ENCODE measurements at regions not wholly inside any gene's neighbourhood (a gene's known extent, or its start where the extent isn't known, plus 50 kb on each side); places are given as distances from the start of the nearest gene placed in this dataset.

DNA sequence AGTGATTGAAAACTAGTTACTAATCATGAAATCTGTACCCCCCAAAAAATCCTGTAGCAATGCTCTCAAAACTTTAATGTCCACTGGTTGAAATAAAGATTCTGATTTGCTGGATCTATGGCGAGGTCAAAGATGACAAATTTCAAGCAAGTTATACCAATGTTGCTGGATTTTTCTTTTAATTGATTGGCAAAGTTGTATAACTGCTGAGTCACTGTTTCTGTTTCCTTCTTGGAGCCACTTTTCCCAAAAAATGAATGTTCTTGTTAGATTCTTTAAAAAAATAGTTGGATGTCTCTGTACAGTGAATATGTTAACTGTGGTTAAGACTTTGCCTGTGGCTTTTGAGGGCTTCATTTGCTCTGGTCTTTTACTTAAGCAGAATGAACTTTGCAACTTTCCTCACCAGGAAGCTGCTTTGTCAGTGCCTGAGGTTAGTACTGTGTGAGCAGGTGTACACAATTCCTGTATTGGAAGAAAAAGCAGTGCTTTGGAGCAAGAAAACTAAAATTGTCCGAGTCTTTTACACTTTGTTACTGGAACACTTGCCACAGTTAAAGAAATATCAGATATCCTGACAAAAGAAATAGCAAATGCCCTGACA lies 1211.9 kb downstream of the MRPL39 start:
- TF ChIP-seq POU2F2 (IDR thresholded peaks at IDR 0.05; ENCODE audit: low read depth, low read length) (no peak), PAX5 (IDR thresholded peaks at IDR 0.05; ENCODE audit: insufficient read depth, low read length, severe bottlenecking) (no peak), POLR2A (IDR thresholded peaks at IDR 0.05; ENCODE audit: low read depth, low read length) (no peak), POLR2AphosphoS5 (IDR thresholded peaks at IDR 0.05; ENCODE audit: low read depth, low read length) (no peak), SPI1 (IDR thresholded peaks at IDR 0.05; ENCODE audit: low read depth, low read length) (no peak), TAF1 (IDR thresholded peaks at IDR 0.05; ENCODE audit: low read depth, low read length) (no peak)
- DNase-seq (ENCODE audit: insufficient read length, low spot score), result no peak
- no peak for FAIRE-seq

DNA sequence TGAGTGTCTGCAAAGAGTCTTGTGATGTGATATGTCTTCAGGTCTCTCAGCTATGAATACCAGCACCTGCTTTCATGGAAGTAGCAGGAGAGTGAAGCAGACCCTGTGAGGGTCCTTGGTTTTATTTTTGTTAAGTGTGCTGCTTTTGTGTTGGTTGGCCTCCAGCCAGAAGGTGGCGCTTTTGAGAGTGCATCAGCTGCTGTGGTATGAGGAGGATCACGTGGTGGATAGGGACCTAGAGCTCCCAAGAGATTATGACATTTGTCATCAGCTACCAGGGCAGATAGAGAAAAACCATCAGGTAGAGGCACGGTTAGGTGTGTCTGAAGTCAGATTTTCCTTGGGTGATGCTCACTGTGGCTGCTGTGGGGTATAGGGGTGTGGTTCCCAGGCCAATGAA lies 1232.1 kb downstream of the MRPL39 start:
- FAIRE-seq (no peak), DNase-seq (ENCODE audit: insufficient read length, low spot score) (no peak)
- TF ChIP-seq PAX5 (IDR thresholded peaks at IDR 0.05; ENCODE audit: insufficient read depth, low read length, severe bottlenecking), result no peak
- TF ChIP-seq POLR2AphosphoS5 (IDR thresholded peaks at IDR 0.05; ENCODE audit: low read depth, low read length), result no peak
- TF ChIP-seq POU2F2 (IDR thresholded peaks at IDR 0.05; ENCODE audit: low read depth, low read length), result no peak
- no peak for TF ChIP-seq SPI1 (IDR thresholded peaks at IDR 0.05; ENCODE audit: low read depth, low read length)
- TF ChIP-seq POLR2A (IDR thresholded peaks at IDR 0.05; ENCODE audit: low read depth, low read length), result no peak
- no peak for TF ChIP-seq TAF1 (IDR thresholded peaks at IDR 0.05; ENCODE audit: low read depth, low read length)

DNA sequence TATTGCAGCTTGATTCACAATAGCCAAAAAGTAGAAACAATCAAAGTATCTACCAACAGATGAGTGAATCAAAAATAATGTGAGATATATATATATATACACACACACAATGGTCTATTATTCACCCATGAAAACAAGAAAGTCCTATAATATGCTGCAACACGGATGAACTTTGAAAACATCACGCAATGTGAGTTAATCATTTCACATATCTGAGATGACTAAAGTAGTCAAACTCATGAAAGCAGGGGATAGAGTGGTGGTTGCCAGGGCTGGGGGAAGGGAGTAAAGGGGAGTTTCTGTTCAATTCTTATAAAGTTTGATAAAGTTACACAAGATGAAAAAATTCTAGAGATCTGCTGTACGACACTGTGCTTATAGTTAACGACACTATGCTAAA lies 1234.8 kb downstream of the MRPL39 start:
- DNase-seq (ENCODE audit: insufficient read length, low spot score) (no peak), FAIRE-seq (no peak)
- TF ChIP-seq TAF1 (IDR thresholded peaks at IDR 0.05; ENCODE audit: low read depth, low read length) (no peak), SPI1 (IDR thresholded peaks at IDR 0.05; ENCODE audit: low read depth, low read length) (no peak), POU2F2 (IDR thresholded peaks at IDR 0.05; ENCODE audit: low read depth, low read length) (no peak), POLR2A (IDR thresholded peaks at IDR 0.05; ENCODE audit: low read depth, low read length) (no peak)

DNA sequence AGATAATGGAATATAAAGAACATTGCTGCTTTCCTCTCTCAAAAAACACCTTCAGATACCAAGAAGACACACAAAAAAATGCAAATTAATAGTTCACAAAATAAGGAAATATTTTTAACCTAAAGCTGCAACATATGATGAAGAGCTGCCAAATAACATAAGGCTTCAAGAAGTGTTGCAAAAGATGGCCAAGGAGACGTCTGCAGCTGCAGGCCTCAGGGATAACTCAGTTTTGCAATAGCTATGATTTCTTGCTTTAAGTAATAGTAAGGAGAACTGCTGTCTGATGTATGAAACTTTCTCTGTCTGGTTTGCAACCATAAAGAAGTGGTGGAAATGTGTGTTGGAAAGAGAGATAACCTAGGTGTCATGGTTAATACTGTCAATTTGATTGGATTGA lies 1237.5 kb downstream of the MRPL39 start:
- TF ChIP-seq PAX5 (IDR thresholded peaks at IDR 0.05; ENCODE audit: insufficient read depth, low read length, severe bottlenecking), result no peak
- no peak for TF ChIP-seq SPI1 (IDR thresholded peaks at IDR 0.05; ENCODE audit: low read depth, low read length)
- no peak for TF ChIP-seq POU2F2 (IDR thresholded peaks at IDR 0.05; ENCODE audit: low read depth, low read length)
- no peak for TF ChIP-seq POLR2A (IDR thresholded peaks at IDR 0.05; ENCODE audit: low read depth, low read length)
- no peak for TF ChIP-seq TAF1 (IDR thresholded peaks at IDR 0.05; ENCODE audit: low read depth, low read length)
- no peak for TF ChIP-seq POLR2AphosphoS5 (IDR thresholded peaks at IDR 0.05; ENCODE audit: low read depth, low read length)
- FAIRE-seq (no peak), DNase-seq (ENCODE audit: insufficient read length, low spot score) (no peak)

DNA sequence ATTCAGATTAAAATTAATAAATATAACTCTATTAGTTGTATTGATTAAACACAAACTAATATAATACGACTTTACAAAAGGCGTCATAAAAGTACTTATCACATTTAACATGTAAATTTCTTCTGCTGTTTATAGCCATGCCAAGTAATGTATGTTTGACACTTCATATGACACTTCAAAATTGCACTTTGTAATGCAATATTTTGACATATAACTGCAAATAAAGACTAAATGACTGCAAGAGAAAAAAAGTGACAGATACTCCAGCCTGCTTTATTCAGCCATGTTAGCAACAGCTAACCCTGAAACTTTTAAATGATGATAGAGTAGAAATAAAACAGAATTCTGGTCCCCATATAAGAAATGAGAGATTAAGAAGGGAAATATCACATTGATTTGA lies 1238.0 kb downstream of the MRPL39 start:
- TF ChIP-seq TAF1 (IDR thresholded peaks at IDR 0.05; ENCODE audit: low read depth, low read length) (no peak), PAX5 (IDR thresholded peaks at IDR 0.05; ENCODE audit: insufficient read depth, low read length, severe bottlenecking) (no peak), POLR2AphosphoS5 (IDR thresholded peaks at IDR 0.05; ENCODE audit: low read depth, low read length) (no peak), POLR2A (IDR thresholded peaks at IDR 0.05; ENCODE audit: low read depth, low read length) (no peak), POU2F2 (IDR thresholded peaks at IDR 0.05; ENCODE audit: low read depth, low read length) (no peak), SPI1 (IDR thresholded peaks at IDR 0.05; ENCODE audit: low read depth, low read length) (no peak)
- FAIRE-seq (no peak), DNase-seq (ENCODE audit: insufficient read length, low spot score) (no peak)

DNA sequence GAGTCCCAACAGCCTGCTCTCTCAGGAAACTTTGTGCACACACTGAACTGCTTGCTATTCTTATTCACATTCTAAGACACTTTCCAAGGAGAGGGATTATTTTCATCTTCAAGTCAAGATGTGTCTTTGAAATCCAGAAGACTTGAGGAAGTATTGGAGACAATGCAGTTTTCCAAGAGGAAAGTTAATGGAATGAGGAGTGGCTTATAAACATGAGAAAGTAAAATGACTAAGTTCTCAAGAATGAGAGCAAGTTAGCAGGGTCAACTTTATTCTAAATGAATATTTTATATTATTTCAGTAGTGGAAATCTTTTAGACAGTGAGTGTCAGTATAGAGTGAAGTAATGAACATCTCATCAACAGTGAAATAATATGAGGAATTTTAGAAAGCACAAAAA lies 1239.3 kb downstream of the MRPL39 start:
- DNase-seq (ENCODE audit: insufficient read length, low spot score), result no peak
- TF ChIP-seq TAF1 (IDR thresholded peaks at IDR 0.05; ENCODE audit: low read depth, low read length) (no peak), PAX5 (IDR thresholded peaks at IDR 0.05; ENCODE audit: insufficient read depth, low read length, severe bottlenecking) (no peak), POLR2AphosphoS5 (IDR thresholded peaks at IDR 0.05; ENCODE audit: low read depth, low read length) (no peak), SPI1 (IDR thresholded peaks at IDR 0.05; ENCODE audit: low read depth, low read length) (no peak), POU2F2 (IDR thresholded peaks at IDR 0.05; ENCODE audit: low read depth, low read length) (no peak), POLR2A (IDR thresholded peaks at IDR 0.05; ENCODE audit: low read depth, low read length) (no peak)

DNA sequence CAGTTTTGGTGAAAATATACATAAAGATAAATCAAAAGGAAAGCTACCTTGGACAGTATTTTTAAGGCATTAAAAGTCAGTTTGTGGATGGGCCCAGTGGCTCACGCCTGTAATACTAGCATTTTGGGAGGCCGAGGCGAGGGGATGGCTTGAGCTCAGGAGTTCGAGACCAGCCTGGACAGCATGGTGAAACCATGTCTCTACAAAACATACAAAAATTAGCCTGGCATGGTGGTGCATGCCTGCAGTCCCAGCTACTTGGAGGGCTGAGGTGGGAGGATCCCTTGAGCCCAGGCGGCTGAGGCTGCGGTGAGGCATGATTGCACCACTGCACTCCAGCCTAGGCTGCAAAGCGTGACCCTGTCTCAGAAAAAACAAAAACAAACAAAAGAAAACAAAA lies 1253.8 kb downstream of the MRPL39 start:
- DNase-seq (ENCODE audit: insufficient read length, low spot score) (no peak), FAIRE-seq (no peak)
- TF ChIP-seq POU2F2 (IDR thresholded peaks at IDR 0.05; ENCODE audit: low read depth, low read length) (no peak), SPI1 (IDR thresholded peaks at IDR 0.05; ENCODE audit: low read depth, low read length) (no peak), POLR2A (IDR thresholded peaks at IDR 0.05; ENCODE audit: low read depth, low read length) (no peak), PAX5 (IDR thresholded peaks at IDR 0.05; ENCODE audit: insufficient read depth, low read length, severe bottlenecking) (no peak), POLR2AphosphoS5 (IDR thresholded peaks at IDR 0.05; ENCODE audit: low read depth, low read length) (no peak), TAF1 (IDR thresholded peaks at IDR 0.05; ENCODE audit: low read depth, low read length) (no peak)

More for the DNA sequence above, 1239.3 kb downstream of the MRPL39 start:
- FAIRE-seq, result no peak

DNA sequence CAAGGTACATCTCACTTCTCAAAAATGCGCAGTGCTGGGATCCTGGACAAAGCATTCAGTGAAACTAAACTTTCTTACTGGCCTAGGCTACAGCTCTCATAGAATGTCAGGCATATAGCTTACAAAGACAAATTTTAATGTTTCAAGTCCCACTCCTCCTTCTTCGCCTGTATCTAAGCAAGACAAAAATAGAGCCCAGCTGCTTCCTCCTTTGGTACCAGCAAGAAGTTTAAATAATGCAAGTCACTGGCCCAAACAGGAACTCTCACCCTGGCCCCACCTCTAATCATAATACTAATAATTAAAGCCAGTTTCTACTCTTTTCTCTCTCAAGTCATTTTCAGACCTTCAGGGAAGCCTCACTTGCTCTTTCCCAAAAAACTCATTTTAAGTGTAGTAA lies 1267.9 kb downstream of the MRPL39 start:
- no peak for DNase-seq (ENCODE audit: insufficient read length, low spot score)
- TF ChIP-seq PAX5 (IDR thresholded peaks at IDR 0.05; ENCODE audit: insufficient read depth, low read length, severe bottlenecking) (no peak), POU2F2 (IDR thresholded peaks at IDR 0.05; ENCODE audit: low read depth, low read length) (no peak), POLR2A (IDR thresholded peaks at IDR 0.05; ENCODE audit: low read depth, low read length) (no peak), TAF1 (IDR thresholded peaks at IDR 0.05; ENCODE audit: low read depth, low read length) (no peak), POLR2AphosphoS5 (IDR thresholded peaks at IDR 0.05; ENCODE audit: low read depth, low read length) (no peak), SPI1 (IDR thresholded peaks at IDR 0.05; ENCODE audit: low read depth, low read length) (no peak)
- FAIRE-seq, result no peak

DNA sequence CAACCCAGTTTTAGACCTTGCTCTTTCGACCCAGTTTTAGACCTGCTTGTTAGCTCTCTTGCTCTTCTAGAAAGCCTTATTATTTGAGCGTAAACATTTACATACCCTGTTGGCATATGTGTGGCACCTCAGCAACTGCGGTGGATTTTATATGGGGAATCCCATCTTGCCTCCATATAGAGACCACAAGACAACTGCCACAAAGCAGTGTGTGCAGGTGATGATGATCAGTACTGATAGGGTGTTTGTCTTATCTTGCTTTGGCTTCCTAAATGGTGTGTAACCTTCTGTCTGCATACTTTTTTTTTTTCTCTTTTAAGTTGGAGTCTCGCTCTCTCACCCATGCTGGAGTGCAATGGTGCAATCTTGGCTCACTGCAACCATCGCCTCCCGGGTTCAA lies 1270.8 kb downstream of the MRPL39 start:
- FAIRE-seq (no peak), DNase-seq (ENCODE audit: insufficient read length, low spot score) (no peak)
- TF ChIP-seq POLR2AphosphoS5 (IDR thresholded peaks at IDR 0.05; ENCODE audit: low read depth, low read length), result no peak
- TF ChIP-seq SPI1 (IDR thresholded peaks at IDR 0.05; ENCODE audit: low read depth, low read length), result no peak
- no peak for TF ChIP-seq PAX5 (IDR thresholded peaks at IDR 0.05; ENCODE audit: insufficient read depth, low read length, severe bottlenecking)
- TF ChIP-seq TAF1 (IDR thresholded peaks at IDR 0.05; ENCODE audit: low read depth, low read length), result no peak
- no peak for TF ChIP-seq POU2F2 (IDR thresholded peaks at IDR 0.05; ENCODE audit: low read depth, low read length)
- TF ChIP-seq POLR2A (IDR thresholded peaks at IDR 0.05; ENCODE audit: low read depth, low read length), result no peak

DNA sequence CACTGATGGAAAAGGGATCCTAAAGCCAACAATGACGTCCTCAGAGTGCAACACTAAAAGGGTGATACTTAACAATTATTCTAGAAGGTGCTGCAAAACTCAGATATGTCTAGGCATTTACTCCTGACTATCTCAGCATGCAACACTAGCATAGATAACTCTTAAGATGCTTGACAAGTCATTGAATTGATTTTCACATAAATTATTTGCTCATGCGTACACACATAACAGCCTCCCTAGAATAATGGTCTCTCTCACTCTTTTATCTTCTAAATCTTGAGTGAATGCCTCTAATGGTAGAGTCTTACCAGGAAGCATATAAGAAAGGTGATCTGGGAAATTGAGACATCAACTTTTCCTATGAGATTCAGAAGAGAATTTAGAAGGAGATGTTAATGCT lies 1283.7 kb downstream of the MRPL39 start:
- no peak for DNase-seq (ENCODE audit: insufficient read length, low spot score)
- no peak for FAIRE-seq
- TF ChIP-seq POU2F2 (IDR thresholded peaks at IDR 0.05; ENCODE audit: low read depth, low read length) (no peak), PAX5 (IDR thresholded peaks at IDR 0.05; ENCODE audit: insufficient read depth, low read length, severe bottlenecking) (no peak), POLR2A (IDR thresholded peaks at IDR 0.05; ENCODE audit: low read depth, low read length) (no peak), TAF1 (IDR thresholded peaks at IDR 0.05; ENCODE audit: low read depth, low read length) (no peak), POLR2AphosphoS5 (IDR thresholded peaks at IDR 0.05; ENCODE audit: low read depth, low read length) (no peak), SPI1 (IDR thresholded peaks at IDR 0.05; ENCODE audit: low read depth, low read length) (no peak)
